Left lung (tissue), 4 donors: ENCODE measurements at regions not wholly inside any gene's neighbourhood (a gene's known extent, or its start where the extent isn't known, plus 50 kb on each side); places are given as distances from the start of the nearest gene placed in this dataset.

Source experiments
- ATAC-seq: fragments of 200-7000 bp; cut with Tn5 transposase; one replicate; pipeline ENCODE4 v1.9.1; 2020; ENCODE audit warnings: moderate library complexity
- DNase-seq, 4 donors: peaks; one replicate each; pipeline ENCODE4 v3.0.0-alpha.2; 2013 to 2020
- H3K27ac ChIP-seq, 2 donors: fragments of 200-600 bp; sonication (generic) in 1 of 2; one replicate each; pipeline versions ENCODE4 v1.5.0 to v1.8.0; 2020 to 2021
- H3K27me3 ChIP-seq, 2 donors: fragments of 200-600 bp; sonication (generic) in 1 of 2; one replicate each; pipeline versions ENCODE4 v1.5.0 to v1.8.0; 2020 to 2021
- H3K36me3 ChIP-seq, 2 donors: fragments of 200-600 bp; sonication (generic) in 1 of 2; one replicate each; pipeline versions ENCODE4 v1.5.0 to v1.8.0; 2020 to 2021
- H3K4me1 ChIP-seq, 2 donors: fragments of 200-600 bp; one replicate each; pipeline ENCODE4 v1.8.0; 2021
- H3K4me3 ChIP-seq, 2 donors: fragments of 200-600 bp; sonication (generic) in 1 of 2; one replicate each; pipeline versions ENCODE4 v1.5.0 to v1.8.0; 2020 to 2021; ENCODE audit warnings: mild to moderate bottlenecking in 1 of 2
- H3K9me3 ChIP-seq, 2 donors: fragments of 200-600 bp; sonication (generic) in 1 of 2; one replicate each; pipeline versions ENCODE4 v1.5.0 to v1.8.0; 2020 to 2021
- intact Hi-C, 2 donors: fragments of 100-400 bp; cut with DNase I; formaldehyde crosslinking; loops; one replicate each; pipeline versions ENCODE4 v1.11.2 to v1.14.2; 2022
- TF ChIP-seq, protein P1 (sequence below), 2 donors: fragments of 200-600 bp; sonication (generic) in 1 of 2; IDR thresholded peaks; one replicate each; pipeline versions ENCODE4 v1.5.0 to v1.8.0; 2021; ENCODE audit warnings: antibody characterized with exemption in 2 of 2
- donor health status: DM: no; HTN: yes; CAD: no.
- donor health status: DM: no; HTN: no; CAD: no.

DNA sequence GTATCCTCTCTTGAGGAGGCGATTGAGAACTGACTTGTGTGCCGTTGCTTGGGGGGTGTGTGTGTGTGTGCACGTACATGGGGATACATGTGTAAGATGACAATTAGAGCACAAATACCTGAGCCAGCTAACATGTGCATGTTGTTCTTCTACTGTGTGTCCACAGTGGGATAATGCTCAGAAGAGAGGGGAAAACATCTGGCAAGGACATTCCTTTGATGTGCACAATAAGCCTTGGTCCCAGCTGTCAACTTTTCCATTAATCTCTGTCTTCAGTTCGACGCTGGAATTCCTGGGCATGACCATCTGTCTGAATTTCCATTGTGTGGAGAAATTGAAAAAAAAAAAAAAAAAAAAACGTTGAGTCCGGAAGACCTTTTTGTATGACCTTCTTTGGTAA lies 592.0 kb upstream of the GALNTL6 start:
- TF ChIP-seq, protein P1, sequence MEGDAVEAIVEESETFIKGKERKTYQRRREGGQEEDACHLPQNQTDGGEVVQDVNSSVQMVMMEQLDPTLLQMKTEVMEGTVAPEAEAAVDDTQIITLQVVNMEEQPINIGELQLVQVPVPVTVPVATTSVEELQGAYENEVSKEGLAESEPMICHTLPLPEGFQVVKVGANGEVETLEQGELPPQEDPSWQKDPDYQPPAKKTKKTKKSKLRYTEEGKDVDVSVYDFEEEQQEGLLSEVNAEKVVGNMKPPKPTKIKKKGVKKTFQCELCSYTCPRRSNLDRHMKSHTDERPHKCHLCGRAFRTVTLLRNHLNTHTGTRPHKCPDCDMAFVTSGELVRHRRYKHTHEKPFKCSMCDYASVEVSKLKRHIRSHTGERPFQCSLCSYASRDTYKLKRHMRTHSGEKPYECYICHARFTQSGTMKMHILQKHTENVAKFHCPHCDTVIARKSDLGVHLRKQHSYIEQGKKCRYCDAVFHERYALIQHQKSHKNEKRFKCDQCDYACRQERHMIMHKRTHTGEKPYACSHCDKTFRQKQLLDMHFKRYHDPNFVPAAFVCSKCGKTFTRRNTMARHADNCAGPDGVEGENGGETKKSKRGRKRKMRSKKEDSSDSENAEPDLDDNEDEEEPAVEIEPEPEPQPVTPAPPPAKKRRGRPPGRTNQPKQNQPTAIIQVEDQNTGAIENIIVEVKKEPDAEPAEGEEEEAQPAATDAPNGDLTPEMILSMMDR (IDR thresholded peaks at IDR 0.05), result no peak
- Histone ChIP-seq H3K27ac (no peak overlapping the region), H3K27me3 (no peaks in the 10 kb centered on the region), H3K4me3 (no peak overlapping the region), H3K9me3 (no peaks in the 10 kb centered on the region), H3K36me3 (no peaks in the 10 kb centered on the region), H3K4me1 (no peaks in the 10 kb centered on the region)
- no peak for ATAC-seq
- DNase-seq, result no peak
- intact Hi-C loops, result no loop called here

DNA sequence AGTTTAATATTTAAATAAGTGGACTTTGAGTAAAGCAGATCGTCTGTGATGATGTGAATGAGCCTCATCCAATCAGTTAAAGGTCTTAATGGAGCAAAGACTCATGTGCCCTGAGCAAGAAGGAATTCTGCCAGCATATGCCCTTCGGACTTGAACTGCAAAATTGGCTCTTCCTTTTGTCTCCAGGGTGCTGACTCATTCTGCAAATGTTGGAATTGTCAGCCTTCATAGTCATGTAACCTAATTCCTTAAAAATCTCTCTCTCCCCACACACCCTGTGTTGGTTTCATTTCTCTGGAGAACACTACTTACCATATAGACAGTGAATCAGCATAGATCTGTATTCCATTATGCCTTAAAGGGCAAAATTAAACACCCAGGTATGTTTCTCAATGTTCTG lies 609.8 kb upstream of the GALNTL6 start:
- peaks cover 0 to under 1% of the 10 kb centered on the region in 2 donors for H3K9me3 ChIP-seq
- H3K4me3 ChIP-seq, result no peak overlapping the region
- intact Hi-C loops, result no loop called here
- H3K27ac ChIP-seq, result no peak overlapping the region
- ATAC-seq, result no peak
- H3K27me3 ChIP-seq, result no peaks in the 10 kb centered on the region
- H3K36me3 ChIP-seq, result no peaks in the 10 kb centered on the region
- TF ChIP-seq, protein P1 (IDR thresholded peaks at IDR 0.05), result no peak
- H3K4me1 ChIP-seq, result no peaks in the 10 kb centered on the region
- DNase-seq, result no peak

DNA sequence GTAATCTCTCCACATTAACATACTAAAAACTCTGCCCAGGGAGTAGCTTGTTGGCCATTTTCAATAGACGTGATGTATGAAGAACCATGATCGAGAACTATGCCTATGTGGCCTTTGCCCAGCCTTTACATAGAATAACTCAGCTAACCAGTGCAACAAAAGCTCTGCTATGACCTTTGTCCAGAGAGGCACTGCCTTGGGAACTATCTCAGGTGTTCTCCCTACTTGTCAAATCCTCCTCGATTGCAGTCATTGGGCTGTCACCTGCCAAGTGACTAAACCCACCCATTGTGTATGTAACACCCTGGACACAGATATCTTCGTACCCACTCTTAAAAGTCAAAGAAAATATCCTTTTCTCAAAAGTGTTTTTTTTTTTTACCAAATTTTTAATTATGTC lies 610.3 kb upstream of the GALNTL6 start:
- H3K36me3 ChIP-seq, result no peaks in the 10 kb centered on the region
- ATAC-seq, result no peak
- H3K4me3 ChIP-seq, result no peak overlapping the region
- no peak for DNase-seq
- H3K27me3 ChIP-seq, result no peaks in the 10 kb centered on the region
- no peaks in the 10 kb centered on the region for H3K9me3 ChIP-seq
- no peaks in the 10 kb centered on the region for H3K4me1 ChIP-seq
- H3K27ac ChIP-seq, result no peak overlapping the region
- intact Hi-C loops, result no loop called here
- TF ChIP-seq, protein P1 (IDR thresholded peaks at IDR 0.05), result no peak

DNA sequence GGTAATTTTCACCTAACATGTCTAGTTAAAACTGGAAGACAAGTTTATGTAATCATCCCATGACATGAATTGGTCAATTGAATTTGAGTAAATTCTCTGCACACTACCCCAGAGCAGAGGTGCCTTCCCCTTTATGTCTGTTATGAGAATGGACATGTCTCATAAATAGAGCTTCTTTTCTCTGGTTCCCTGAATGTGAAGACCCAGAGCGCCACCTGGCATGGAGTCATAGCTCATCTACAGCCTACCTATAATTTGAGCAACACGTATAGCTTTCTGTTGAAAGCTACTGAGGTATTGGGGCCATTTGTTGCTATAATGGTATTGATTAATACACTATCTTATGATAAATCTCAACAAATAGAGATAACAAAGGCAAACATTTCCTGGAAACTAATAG lies 626.5 kb upstream of the GALNTL6 start:
- DNase-seq (no peak), ATAC-seq (no peak)
- no peaks in the 10 kb centered on the region for H3K36me3 ChIP-seq
- no peak overlapping the region for H3K27ac ChIP-seq
- H3K4me1 ChIP-seq, result no peaks in the 10 kb centered on the region
- H3K27me3 ChIP-seq, result no peaks in the 10 kb centered on the region
- TF ChIP-seq, protein P1 (IDR thresholded peaks at IDR 0.05), result no peak
- peaks cover 0 to 2% of the 10 kb centered on the region in 2 donors for H3K9me3 ChIP-seq
- intact Hi-C loops, result no loop called here
- H3K4me3 ChIP-seq, result no peak overlapping the region

DNA sequence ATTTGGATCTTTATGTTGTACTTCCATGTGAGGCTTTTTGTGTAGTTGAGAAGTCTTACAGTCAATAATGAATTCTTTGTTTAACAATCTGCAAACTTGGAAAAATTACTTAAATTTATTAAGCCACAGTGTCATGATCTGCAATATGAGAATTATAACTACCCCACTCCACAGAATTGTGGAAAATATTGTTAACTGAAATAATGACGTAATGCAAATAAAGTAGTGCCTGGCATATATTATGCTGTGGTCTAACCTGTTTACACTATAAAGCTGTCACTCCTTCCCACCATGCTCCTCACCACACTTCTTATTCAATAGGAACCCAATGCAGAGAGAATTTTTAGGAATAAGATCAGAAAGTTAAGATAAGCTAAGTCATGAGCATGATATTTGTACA lies 632.1 kb upstream of the GALNTL6 start:
- Histone ChIP-seq H3K4me3 (no peak overlapping the region), H3K27me3 (no peaks in the 10 kb centered on the region), H3K4me1 (no peaks in the 10 kb centered on the region), H3K9me3 (peaks cover 0 to 2% of the 10 kb centered on the region in 2 donors), H3K36me3 (no peaks in the 10 kb centered on the region), H3K27ac (no peak overlapping the region)
- ATAC-seq (no peak), DNase-seq (no peak)
- intact Hi-C loops, result no loop called here
- TF ChIP-seq, protein P1 (IDR thresholded peaks at IDR 0.05), result no peak
